ENCODE measurements at regions not wholly inside any gene's neighbourhood (a gene's known extent, or its start where the extent isn't known, plus 50 kb on each side); places are given as distances from the start of the nearest gene placed in this dataset.
A peak's percentile ranks its signal among the peaks of the same experiment; 100 is the strongest.

- H3K27ac ChIP-seq (ENCODE audit: low read depth, low read length) = no peak overlapping the region
Measured at GRCh38 chr13:106917024-106917571, 349.2 kb upstream of the ARGLU1 start.

GRCh38 chr13:106916329-106916976 lies 348.5 kb upstream of the ARGLU1 start:
- H3K36me3 Mint-ChIP-seq (ENCODE audit: low read depth) = no peaks in the 10 kb centered on the region
- Histone ChIP-seq H3K27ac (ENCODE audit: low read depth, low read length) (no peak overlapping the region), H3K9me3 (ENCODE audit: control insufficient read depth, low read length) (no peaks in the 10 kb centered on the region), H3K4me3 (ENCODE audit: low read length) (no peak overlapping the region), H3K4me1 (ENCODE audit: control insufficient read depth, insufficient read depth, low read length) (no peaks in the 10 kb centered on the region), H3K27me3 (ENCODE audit: control insufficient read depth, insufficient read depth, low read length, poor library complexity, severe bottlenecking) (peaks cover 19% of the 10 kb centered on the region), H3K9ac (ENCODE audit: extremely low read depth, low read length, poor library complexity, severe bottlenecking) (no peak overlapping the region), H3K36me3 (ENCODE audit: control insufficient read depth, insufficient read depth, low read length) (no peaks in the 10 kb centered on the region)
- no peaks in the 10 kb centered on the region for H3K9me3 Mint-ChIP-seq
- WGBS, 2 experiments (ENCODE audit: insufficient coverage in 1 of 2, insufficient read length in 1 of 2) = 69 to 75% methylated on average over 5 to 13 of the region's 15 CpGs
- peak overlapping the region; percentile 67 for H3K4me3 Mint-ChIP-seq
- DNase-seq = no peak
- peaks cover 30% of the 10 kb centered on the region for H3K4me1 Mint-ChIP-seq
- H3K27ac Mint-ChIP-seq = no peak overlapping the region
- peaks cover 47% of the 10 kb centered on the region for H3K27me3 Mint-ChIP-seq (ENCODE audit: insufficient read depth)
- no peak for TF ChIP-seq CTCF (conservative IDR thresholded peaks at IDR 0.05)

More at GRCh38 chr13:106917024-106917571, 349.2 kb upstream of the ARGLU1 start:
- Mint-ChIP-seq H3K36me3 (ENCODE audit: low read depth) (no peaks in the 10 kb centered on the region), H3K4me1 (peaks cover 32% of the 10 kb centered on the region), H3K27me3 (ENCODE audit: insufficient read depth) (peaks cover 44% of the 10 kb centered on the region), H3K9me3 (no peaks in the 10 kb centered on the region), H3K4me3 (peak overlapping the region; percentile 67), H3K27ac (peak overlapping the region; percentile 88)
- Histone ChIP-seq H3K4me3 (ENCODE audit: low read length) (no peak overlapping the region), H3K36me3 (ENCODE audit: control insufficient read depth, insufficient read depth, low read length) (no peaks in the 10 kb centered on the region), H3K27me3 (ENCODE audit: control insufficient read depth, insufficient read depth, low read length, poor library complexity, severe bottlenecking) (peaks cover 19% of the 10 kb centered on the region), H3K9me3 (ENCODE audit: control insufficient read depth, low read length) (no peaks in the 10 kb centered on the region), H3K4me1 (ENCODE audit: control insufficient read depth, insufficient read depth, low read length) (no peaks in the 10 kb centered on the region), H3K9ac (ENCODE audit: extremely low read depth, low read length, poor library complexity, severe bottlenecking) (no peak overlapping the region)
- WGBS, 2 experiments (ENCODE audit: insufficient coverage in 1 of 2, insufficient read length in 1 of 2) = 76 to 90% methylated on average over 8 to 31 of the region's 33 CpGs
- DNase-seq = no peak
- TF ChIP-seq CTCF (conservative IDR thresholded peaks at IDR 0.05) = no peak

GRCh38 chr13:106915146-106915545 lies 347.2 kb upstream of the ARGLU1 start:
- H3K36me3 ChIP-seq (ENCODE audit: control insufficient read depth, insufficient read depth, low read length) = no peaks in the 10 kb centered on the region
- 40 to 67% methylated on average over 1 to 3 of the region's 3 CpGs for WGBS, 2 experiments (ENCODE audit: insufficient coverage in 1 of 2, insufficient read length in 1 of 2)
- H3K4me1 ChIP-seq (ENCODE audit: control insufficient read depth, insufficient read depth, low read length) = no peaks in the 10 kb centered on the region
- no peak for TF ChIP-seq CTCF (conservative IDR thresholded peaks at IDR 0.05)
- no peak overlapping the region for H3K4me3 Mint-ChIP-seq
- no peaks in the 10 kb centered on the region for H3K36me3 Mint-ChIP-seq (ENCODE audit: low read depth)
- H3K9me3 ChIP-seq (ENCODE audit: control insufficient read depth, low read length) = no peaks in the 10 kb centered on the region
- peaks cover 29% of the 10 kb centered on the region for H3K4me1 Mint-ChIP-seq
- DNase-seq = no peak
- no peak overlapping the region for H3K27ac Mint-ChIP-seq
- peaks cover 19% of the 10 kb centered on the region for H3K27me3 ChIP-seq (ENCODE audit: control insufficient read depth, insufficient read depth, low read length, poor library complexity, severe bottlenecking)
- peaks cover 50% of the 10 kb centered on the region for H3K27me3 Mint-ChIP-seq (ENCODE audit: insufficient read depth)
- no peak overlapping the region for H3K27ac ChIP-seq (ENCODE audit: low read depth, low read length)
- no peaks in the 10 kb centered on the region for H3K9me3 Mint-ChIP-seq
- H3K9ac ChIP-seq (ENCODE audit: extremely low read depth, low read length, poor library complexity, severe bottlenecking) = no peak overlapping the region
- no peak overlapping the region for H3K4me3 ChIP-seq (ENCODE audit: low read length)
